Retina (tissue), 1 donor: ENCODE measurements at regions not wholly inside any gene's neighbourhood (a gene's known extent, or its start where the extent isn't known, plus 50 kb on each side); places are given as distances from the start of the nearest gene placed in this dataset.

Experiments used
- DNase-seq: peaks from one replicate; pipeline ENCODE4 v3.0.0-alpha.2; 2016

DNA sequence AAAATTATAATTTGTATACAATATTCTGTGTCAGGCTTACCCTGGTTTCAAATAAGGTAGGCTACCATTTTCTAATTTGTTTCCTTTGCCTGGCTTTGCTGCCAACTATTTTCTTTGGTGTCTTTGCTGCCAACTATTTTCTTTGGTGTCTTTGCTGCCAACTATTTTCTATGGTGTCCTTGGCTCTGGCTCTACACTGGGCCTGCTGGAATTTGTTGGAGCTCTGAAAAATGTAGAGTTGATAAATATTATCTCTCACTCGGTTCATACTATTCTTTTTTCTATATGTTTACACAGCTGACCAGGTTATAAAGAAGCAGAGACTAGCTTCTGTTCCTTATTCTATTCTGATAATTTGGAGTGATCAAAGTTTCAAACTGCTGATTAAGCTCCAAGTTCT is 768.0 kb upstream of the PHF14 start:
- no peak for DNase-seq

DNA sequence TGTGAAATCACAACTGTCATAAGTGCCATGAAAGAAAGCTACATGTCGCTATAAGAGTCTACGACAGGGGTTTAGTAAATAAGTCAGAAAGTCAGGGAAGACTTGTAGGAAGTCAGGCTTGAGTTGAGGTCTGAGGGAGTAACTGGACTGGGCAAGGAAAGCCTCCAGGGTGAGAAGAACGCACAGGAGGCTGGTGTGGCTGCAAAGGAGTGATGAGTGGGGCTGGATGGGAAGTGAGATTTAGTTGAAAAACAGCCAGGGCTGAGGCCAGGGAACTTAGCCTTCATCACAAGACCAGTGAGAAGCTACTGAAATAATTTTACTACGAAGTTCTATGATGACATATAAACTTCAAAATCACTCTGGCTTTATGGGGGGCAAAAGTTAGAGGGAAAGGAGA is 763.7 kb upstream of the PHF14 start:
- no peak for DNase-seq

DNA sequence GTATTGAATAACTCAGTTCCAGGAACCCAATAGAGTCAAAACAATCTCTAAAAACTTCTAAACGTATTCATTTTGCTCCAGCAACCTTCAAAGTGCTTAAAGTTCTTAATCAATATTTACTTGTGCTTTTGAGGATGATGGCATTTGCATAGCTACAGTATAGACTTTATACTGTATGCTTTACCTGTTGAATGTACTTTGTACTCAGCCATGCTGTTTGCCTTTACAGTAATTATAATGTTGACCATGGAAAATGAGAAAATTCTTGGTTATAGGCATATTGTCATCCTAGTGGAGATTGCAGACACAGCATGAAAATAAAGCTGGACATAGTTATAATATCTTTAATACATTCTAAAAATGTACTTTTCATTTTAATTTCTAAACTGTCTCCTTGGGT is 762.7 kb upstream of the PHF14 start:
- no peak for DNase-seq

DNA sequence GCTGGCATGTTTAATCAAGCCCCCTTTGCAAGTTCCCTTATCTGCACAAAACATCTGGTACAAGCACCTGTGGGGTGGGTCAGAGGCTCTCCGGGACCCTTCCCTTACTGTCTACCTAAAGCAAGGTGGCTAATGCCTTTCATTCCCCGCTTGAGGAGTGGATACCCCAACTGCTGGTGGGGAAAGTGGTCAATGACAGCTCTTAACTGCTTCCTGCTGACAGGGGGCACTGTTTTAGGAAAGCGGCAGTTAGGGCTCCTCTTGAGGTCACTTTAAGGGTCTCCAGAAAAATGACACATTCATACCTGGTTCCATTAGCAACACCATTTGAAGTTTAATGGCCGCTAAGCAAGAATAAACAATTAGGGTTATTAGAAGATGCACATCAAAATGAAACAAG is 761.8 kb upstream of the PHF14 start:
- no peak for DNase-seq

DNA sequence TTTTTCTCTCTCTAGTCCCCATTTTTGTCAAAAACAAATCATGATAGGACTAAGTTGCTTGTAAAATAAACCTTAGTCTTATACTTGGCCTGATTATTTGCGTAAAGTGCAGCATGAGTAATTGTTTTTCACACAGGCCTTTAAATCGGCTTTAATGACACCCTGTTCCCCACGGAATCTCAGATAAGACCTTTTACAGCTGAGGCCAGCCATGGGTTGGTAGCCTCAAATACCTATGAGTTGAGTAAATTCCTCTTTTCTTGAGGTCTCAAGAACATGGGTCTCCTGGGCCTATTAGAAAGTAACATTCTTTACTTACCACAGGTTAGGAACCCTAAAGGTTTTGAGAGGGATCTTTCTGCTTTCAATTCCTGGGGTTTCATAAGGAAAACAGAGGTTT is 761.0 kb upstream of the PHF14 start:
- no peak for DNase-seq

DNA sequence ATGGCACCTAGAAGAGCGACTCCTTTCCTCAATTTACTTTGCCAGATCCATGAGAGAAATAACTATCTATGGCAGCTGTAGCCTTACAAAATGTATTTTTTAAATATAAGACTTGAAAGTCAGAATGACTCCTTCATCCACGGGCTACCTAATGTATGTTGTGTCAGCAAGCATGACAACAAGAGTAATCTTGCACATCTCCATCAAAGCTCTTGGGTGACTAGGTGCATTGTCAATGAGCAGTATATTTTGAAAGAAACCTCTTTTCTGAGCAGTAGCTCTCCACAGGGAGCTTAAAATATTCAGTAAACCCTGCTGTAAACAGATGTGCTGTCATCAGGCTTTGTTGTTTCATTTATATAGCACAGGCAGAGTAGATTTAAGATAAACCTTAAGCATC is 757.2 kb upstream of the PHF14 start:
- no peak for DNase-seq

DNA sequence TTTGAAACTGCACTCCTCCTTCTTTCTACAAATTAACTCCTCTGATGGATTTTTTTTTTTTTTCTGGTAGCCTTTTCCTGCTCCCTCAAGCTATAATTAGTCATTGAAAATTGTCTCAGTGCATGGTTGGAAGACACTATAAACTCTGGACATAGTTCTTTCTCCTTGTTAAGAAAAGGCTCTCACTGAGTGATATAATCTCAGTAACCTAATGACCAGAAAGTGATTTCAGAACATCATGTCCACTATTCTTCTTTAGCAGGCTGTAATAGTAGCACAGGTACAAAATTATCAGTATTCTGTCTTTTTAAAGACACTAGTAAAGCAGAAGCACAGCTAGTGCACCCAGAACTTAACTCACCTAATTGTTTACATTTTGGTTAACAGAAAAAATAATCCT is 752.6 kb upstream of the PHF14 start:
- DNase-seq: no peak

DNA sequence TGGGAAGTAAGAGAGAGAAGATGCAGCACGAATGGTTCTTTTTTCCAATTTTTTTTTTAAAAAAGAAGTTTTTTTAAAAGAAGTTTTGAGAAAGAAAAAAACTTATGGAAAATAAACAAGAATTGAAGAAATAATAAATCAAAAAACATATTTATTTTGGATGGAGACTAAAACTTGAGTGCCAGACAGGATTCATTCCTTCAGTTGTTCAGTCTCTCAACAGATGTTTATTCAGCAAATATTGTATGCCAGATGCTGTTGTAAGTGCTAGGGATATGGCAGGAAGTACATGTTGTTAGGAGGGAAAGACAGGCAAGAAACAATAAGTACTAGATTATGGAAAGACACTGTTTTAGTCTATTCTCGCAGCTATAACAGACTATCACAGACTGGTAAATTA is 750.7 kb upstream of the PHF14 start:
- DNase-seq: no peak

DNA sequence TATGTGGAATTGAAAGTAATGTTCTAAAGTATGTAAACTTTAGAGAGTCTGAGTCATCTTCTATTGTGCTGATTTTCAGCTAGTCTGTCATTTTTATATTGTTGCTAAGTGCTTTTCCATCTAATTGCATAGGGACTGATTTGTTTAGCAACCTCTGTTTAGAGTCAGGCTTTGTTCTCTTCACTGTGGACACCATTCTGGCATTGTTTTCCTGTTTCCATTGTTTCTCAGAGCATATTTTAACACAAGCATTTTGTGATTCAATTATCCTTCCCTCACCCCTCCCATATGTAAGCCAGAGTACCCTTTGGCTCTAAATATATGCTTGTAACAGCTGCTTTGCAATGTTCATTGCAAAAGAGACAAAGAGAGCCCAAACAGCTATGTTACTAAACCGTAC is 748.4 kb upstream of the PHF14 start:
- peak; percentile 19 for DNase-seq

DNA sequence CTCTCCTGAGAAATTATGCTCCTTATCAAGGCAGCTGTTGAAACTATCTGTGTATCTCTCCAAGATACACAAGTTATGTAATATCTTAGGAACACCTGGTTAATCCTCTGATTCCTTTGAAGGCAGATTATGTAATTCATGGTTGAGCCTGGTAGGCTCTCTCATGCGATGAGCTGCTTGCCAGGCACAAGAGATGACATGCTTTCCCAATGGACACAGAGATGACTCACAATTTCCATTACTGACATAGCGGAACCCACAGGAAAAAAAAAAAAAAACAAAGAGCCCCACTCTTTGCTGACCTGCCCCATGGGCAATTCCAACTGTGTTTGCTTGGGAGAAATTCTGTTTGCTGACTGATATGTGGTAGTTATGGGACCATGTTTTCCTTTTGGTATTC is 736.4 kb upstream of the PHF14 start:
- no peak for DNase-seq

DNA sequence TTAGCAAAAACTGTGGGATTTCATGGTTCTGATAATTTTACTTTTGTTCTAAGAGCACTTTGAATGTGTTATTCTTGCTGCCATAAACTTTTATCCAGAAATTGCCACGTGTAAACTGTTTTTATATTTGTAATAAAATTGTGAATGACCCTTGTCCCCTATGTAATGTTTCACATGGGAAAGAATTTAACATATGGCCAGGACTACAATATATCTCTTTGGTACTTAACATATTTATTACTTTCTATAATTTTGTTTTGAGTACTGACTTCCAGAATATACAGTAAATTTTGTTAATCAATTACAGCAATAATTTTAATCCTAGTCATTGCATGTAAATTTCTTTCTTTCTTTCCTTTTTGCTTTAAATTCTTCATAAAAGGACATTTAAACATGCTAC is 735.0 kb upstream of the PHF14 start:
- DNase-seq: no peak

DNA sequence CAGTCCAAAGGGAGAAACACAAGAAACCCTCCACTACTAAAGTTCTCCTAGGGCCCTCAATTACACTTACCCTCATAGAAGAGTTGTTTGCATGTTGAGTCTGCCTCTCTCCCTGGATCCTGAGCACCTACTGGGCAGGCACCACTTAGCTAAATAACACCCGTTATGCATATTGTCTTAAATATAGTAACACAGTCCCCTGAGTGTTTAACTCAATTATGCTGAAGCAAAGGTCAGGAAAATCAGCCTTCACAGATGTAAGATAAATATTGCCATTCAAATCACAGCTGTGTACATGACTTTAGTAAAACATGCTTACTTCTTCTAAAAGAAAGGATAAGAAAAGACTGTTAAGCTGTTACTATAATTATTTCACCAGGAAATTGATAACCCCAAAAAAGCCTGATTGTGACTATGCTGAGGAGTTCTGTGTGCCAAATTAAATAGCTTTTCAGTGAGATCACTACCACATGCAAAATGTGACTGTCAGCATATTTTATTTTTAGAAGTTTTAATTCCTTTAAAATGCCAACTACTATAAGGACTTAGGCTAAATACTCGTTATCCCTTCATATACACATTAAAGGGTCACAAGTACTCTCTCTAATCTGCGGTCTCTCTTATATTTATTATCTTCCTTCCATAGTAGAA is 733.9 kb upstream of the PHF14 start:
- DNase-seq: no peak

DNA sequence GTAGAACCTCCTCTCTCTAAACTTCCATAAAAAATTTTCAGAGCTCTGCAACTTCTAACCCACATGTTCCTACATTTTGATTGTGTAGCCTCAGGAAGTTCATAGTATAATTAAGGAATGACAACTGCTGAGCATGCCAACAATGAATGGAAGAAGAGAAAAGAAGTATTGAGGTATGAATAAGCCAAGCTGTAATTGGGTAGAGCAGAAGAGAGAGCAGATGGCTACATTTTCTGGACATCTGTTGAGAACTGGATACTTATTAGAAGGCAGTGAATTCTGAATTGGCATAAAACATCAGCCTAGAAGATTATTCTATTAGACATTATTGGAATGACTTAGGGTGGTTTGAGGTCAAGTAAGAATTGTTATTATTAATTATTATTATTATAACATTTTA is 728.3 kb upstream of the PHF14 start:
- no peak for DNase-seq

DNA sequence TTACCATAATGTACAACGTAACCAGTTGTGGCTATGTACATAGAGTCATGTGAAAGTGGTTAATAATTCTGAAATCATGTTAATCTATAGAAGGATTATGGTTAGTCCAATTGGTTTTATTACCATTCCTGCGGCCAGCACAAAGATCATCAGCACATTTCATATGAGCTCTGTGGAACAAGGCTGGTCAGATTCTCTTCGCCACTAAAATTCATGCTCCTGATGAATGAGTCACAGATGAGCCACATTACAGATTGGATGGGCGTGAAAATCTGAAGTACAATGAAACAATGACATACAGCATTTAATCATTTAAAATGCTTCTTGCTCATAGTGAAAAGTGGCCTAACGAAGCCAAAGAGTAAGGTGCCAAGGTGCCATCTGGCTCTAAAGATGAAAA is 716.2 kb upstream of the PHF14 start:
- no peak for DNase-seq

DNA sequence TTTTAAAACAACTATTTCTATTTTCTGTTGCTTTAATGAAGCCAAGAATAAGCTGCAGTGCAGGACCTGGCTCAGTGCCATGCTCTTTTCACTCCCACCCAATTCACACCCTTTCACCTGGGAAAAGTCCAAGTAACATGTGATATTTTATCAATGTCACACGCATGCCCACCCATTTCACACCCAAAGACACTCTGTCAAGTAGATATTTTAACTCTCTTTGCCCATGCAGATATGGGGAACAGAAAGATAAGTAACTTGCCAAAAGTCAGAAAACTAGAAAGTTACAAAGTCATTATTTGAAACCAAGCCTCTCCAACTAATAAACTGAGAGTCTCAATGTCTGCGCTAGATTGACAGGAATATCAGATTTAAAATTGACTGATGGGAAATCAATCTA is 706.7 kb upstream of the PHF14 start:
- DNase-seq: no peak

DNA sequence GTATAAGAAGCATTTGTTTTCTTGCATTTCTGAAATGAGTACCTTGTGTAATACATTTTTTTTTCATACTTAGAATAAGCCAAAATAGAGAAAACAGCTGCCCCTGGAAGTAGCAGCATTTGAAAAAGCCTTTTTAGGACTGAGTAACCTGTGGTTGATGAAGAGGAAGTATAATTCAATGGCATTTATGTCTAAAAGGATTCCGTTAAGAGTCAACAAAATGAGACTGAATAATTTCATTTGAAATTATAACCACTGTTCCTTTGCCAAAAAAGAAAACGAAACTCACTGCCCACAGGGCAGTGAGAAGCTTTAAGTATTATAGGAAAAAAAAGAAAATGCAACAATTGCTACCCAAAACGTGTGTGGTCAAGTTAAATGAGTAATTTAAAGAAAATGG is 705.6 kb upstream of the PHF14 start:
- DNase-seq: no peak

DNA sequence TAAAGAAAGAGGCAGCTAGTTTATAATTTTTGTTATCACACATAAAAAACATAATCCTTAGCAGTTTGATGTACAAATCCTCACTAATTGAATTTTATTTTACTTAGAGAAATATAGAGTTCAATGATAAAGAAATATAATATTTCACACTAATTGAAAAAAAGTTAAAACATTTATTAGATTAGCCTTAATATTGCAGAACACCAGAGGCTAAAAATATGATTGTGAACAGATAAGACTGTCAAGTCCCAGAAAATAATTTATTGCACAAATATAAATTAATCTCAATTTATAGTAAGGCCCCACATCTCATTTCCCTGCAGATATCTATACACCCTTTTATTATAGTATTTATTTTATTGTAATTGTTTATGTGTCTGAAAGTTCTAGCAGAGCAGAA is 690.8 kb upstream of the PHF14 start:
- no peak for DNase-seq

DNA sequence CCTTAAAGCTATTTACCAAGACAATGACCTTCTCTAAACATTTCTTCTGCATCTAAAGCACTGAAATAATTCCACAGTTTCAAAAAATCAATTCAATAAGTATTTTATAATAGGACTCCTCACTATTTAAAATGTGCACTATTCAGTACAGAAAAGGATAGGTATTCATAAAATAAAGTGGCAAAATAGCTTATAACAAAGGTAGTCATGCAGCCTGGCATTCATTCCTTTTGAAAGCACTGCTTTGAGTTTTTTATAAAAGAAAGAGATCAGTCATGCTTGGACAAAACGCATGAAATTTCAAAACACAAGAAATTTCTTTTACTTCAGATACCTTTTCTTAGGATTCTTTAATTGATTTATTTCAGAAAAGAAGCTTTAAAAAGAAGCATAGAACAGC is 689.7 kb upstream of the PHF14 start:
- DNase-seq: no peak

DNA sequence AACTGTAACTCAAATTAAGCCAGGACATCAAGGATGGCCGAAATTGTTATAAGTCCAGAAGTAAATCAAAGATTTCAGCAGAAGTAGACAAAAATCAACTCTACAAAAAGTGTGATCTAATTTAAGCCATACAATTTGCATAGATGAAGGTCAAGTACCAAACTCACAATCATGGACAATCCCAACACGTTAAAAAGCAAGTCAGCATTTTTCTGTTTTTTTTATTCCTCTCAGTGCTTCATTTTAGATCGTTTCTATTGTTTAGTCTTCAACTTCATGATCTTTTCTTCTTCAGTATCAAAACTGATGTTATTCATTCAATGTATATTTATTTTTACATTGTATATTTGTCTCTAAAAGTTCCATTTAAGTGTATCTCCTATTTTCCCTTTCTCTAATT is 674.3 kb upstream of the PHF14 start:
- DNase-seq: no peak

DNA sequence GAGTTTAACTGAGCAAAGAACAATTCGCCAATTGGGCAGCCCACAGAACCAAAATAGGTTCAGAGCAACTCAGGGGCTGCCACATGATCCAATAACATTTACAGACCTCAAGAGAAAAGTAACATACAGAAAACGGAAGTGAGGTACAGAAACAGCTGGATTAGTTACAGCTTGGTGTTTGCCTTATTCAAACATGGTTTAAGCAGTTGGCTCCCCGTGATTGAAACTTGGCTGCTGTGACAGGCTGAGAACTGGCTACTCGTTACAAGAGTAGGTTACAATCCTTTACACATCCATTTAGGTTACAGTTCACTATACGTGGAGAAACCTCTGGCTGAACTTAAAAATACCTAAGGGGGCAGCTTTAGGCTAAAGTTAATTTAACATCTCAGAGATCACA is 673.1 kb upstream of the PHF14 start:
- no peak for DNase-seq

DNA sequence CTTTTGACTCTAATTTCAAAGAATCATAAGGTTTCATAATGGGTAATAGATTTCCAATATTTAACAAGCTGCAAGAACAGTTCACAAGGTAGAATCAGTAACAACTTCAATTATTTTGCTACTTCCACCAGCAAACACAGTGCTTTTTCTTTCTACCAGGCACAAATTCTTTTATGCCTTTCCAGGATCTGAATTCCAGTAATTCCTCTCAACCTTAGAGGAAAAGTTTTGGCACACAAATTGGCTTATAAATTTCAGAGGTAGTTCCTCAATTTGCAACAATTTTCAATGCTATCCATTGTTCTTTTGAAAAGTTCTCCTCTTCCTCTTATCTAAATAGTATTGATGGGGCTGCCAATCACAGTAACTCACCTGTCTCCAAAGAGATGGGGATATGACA is 665.4 kb upstream of the PHF14 start:
- no peak for DNase-seq

DNA sequence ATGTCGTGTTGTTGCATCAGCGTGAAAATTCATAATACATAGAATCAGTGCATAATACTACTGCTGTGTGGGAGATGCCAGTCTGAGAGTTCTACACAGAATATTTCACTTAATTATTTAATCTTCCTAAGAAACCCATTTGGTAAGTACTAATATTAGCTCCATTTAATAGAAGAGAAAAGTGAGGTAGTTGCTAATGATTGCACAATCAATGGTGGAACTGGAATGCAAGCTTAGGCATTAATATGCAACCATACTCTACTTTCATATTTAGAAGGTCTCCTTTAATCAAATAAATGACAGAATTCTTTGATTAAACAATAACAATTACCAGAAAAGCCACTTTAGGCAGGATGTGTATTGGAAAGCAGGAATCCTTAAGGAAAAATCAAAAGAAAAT is 660.7 kb upstream of the PHF14 start:
- DNase-seq: no peak

DNA sequence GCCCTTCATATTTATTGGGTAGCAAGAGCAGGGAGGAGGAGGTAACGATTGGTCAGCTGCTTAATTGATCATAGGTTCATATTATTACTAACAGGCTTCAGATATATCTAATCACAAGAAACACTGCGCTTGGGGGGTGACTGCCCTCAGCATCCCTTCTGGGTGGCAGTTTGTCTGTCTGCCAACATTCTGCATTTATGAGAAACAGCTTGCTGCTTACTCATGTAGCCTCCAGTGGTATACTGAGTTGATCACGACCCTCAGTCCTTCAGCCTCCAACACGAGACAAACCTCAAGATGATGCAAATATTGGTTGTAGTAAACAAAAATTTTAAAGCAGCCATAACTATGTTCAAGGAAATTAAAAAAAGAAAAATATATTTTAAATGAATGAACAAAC is 657.8 kb upstream of the PHF14 start:
- DNase-seq: no peak

DNA sequence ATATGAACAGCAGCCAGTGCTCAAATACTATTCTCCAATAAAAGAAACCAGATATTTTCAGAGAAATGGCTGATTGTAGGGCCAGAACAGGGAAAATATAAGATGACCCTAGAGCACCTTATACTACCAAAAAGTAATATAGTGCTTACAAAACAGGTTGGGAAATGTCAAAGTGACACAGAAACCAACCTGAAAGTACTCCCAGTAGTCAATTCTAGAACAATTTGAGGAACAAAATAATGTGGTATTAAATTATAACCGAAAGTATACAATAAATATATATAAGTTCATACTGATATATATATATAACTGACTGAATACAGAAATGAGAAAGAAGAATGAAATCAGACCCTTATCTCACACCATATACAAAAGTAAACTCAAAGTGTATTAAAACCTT is 657.2 kb upstream of the PHF14 start:
- no peak for DNase-seq

DNA sequence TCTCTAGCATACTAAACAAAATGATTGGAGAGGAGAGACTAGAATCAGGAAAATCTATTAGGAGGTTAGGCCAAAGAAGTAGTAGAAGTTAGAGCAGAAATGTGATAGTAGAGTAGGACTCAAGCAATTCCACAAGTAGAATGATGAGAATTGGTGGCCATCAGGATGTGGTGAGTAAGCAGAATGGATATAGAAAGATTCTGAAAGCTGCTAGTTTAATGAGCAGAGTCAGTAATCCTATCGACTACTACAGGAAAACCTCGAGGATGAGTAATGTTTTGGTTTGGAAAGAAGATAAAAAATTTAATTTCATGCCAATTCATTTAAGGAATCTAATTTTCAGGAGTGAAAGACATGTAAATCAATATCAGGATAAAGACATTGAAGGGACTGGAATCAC is 648.3 kb upstream of the PHF14 start:
- no peak for DNase-seq

DNA sequence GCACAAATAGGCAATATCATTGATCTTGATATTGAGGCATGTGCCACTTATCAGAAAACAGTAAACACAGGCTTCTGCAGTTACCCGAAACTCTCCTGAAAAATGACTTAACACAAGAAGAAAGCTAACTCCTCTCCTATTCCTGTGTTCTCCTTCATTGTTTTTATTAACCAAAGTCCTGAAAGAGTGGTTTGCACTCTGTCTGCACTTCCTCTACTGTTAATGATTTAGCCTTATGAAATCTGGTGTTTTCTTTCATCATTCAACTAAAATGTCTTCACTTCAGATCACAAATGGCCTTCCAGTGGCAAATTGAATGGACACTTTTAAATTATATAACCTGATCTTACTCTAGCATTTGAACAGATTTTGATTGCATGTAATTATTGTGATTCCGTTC is 630.6 kb upstream of the PHF14 start:
- DNase-seq: no peak
